GM21619 (cell line): ENCODE measurements at regions not wholly inside any gene's neighbourhood (a gene's known extent, or its start where the extent isn't known, plus 50 kb on each side); places are given as distances from the start of the nearest gene placed in this dataset.

ENCODE experiments used
- ATAC-seq: cut with Tn5 transposase; IDR thresholded peaks from one replicate; pipeline ENCODE4 v1.9.1; 2021; ENCODE audit not compliant: unreplicated experiment

DNA sequence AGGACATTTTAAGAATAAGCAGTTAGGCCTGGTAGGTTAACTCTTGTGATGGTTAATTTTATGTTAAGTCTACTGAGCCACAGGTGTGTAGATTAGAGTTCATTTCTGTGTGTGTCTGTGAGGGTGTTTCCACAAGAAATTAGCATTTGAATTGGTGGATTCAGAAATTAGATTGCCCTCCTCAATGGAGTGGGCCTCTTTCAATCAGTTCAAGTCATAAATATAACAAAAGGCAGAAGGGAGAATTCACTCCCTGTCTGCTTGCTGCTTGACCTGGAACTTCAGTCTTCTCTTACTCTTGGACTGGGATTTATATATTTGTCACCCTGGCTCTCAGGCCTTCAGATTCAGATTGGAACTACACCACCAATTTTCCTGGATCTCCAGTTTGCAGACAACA lies 55.3 kb upstream of the POM121L12 start:
- ATAC-seq = no peak

DNA sequence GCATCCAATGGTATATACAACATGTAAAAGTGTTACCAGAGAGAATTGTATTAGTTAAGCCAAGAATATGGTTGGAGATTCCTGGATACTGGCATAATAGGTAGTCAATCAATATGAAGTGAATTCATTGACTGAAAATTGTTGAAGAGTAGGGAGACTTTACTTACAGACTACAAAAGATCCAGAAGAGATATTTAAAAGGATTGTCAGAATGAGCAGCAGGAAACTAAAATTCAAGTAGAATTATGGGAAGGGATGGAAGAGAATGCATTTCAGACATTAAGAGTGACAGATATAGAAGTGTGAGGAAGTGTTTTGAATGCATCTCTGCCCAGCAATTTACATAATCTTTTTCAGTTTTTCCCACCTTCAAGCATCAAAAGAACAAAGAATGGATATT lies 62.3 kb upstream of the POM121L12 start:
- ATAC-seq = no peak

DNA sequence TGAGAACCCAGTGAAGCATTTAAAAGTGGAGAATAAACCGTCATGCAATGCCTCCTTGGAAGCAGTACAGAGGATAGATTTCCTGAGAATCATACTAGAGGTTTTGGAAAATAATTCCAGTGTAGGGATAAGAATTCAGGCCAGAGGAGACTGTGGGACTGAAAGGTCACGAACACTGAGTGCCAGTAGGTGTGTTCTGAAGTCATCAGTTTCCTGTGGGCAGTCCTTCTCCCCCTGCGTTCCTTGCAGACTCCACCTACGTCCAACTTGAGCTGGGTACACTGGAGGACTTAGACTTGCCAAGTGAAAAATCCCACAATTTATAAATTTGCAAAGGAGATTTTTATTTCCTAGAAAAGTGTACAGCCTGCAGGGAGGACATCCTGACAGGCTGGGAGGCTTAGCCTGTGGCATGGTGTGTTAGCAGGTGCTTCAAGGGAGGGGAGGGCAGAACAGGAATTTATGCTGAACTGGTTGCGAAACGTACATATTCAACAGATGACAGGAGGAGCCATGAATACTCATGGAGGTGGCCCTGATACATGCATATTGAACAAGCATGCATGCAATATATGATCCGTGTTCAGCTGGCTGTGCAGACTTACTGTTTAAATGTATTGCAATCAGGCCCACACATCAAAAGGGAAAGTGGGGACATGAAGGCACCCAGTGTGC lies 72.9 kb upstream of the POM121L12 start:
- ATAC-seq = no peak

DNA sequence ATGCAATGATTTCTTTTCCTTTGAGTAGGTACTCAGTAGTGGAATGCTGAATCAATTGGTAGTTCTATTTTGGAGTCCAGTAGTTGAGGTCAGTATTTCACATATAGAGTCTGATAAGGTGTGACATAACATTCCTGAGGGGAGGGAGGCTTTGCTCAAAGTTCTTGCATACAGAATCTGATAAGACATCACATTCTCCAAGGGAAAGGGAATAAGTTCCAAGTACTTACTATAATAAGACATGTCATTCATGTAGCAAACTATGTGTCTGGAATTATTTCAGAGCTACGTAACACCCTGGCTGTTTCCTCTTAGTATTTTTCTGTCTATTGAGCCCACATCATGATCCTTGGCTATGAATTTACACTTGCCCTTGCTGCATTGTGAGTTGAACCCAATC lies 74.3 kb upstream of the POM121L12 start:
- no peak for ATAC-seq

DNA sequence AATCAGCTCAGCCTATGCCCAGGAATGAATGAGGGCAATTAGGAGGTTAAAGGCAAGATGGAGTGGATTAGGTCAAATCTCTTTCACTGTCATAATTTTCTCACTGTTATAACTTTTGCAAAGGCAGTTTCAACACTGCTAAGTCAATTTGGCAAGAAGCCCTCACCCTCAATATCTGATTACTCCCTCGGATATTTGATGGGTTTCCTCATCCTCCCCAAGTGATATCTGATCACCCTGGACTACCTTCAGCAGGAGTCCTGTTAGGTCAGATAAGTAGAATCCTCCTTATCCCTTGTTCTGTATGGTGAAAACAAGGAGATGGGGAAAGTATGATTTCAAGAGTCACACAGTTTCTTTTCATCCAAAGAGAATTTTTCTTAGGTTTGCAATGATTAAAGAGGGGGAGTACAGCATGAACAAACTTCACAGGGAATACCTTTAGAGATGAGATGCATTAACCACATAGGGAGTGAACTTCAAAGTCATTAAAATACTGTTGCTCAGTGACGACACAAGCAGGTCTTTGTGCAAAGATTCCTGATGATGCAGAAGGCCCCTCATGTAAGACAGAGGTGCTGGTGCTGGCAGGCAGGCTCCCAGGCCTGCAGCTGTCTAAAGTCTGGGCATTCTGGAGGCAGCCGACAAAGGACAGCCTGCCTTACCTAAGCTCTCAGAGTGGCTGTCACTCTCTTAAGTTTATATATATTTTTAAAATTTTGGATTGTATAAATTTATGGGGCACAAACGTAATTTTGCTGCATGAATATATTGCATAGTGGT lies 75.4 kb upstream of the POM121L12 start:
- no peak for ATAC-seq

DNA sequence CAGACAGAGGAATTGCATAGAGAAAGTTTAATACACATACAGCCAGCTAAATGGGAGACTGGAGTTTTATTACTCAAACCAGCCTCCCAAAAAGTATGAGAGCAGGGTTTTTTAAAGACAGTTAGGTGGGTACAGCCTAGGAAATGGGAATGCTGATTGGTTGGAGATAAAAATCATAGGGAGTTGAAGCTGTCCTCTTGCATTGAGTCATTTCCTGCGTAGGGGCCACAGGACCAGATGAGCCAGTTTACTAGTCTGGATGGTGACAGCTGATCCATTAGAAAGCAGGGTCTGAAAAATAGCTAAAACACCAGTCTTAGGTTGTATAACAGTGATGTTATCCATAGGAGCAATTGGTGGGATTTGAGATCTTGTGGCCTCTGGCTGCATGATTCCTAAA lies 76.1 kb upstream of the POM121L12 start:
- ATAC-seq = no peak

DNA sequence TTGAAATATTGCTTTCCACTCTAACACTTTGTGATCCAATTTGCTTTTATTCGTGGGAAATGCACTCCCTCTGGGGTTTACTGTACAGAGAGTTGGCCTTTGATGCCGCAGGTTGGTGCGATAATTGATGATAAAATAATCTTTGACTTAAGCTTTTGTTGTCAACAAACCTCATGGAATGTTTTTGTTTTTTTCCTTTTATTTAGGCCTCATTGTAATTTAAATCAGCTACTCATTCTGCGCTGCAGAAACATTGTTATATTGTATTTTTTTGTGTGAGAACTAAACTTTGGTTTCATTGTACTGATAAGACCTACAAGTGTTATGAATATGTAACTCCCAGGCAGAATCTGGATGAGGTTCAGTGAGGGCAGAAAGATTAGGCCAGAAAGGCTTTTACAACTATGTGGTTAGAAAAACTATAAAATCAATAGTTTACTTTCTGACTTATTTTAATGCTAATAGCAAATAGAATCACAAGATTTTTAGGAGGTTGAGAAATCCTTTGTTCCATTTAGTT lies 76.8 kb upstream of the POM121L12 start:
- ATAC-seq = no peak

DNA sequence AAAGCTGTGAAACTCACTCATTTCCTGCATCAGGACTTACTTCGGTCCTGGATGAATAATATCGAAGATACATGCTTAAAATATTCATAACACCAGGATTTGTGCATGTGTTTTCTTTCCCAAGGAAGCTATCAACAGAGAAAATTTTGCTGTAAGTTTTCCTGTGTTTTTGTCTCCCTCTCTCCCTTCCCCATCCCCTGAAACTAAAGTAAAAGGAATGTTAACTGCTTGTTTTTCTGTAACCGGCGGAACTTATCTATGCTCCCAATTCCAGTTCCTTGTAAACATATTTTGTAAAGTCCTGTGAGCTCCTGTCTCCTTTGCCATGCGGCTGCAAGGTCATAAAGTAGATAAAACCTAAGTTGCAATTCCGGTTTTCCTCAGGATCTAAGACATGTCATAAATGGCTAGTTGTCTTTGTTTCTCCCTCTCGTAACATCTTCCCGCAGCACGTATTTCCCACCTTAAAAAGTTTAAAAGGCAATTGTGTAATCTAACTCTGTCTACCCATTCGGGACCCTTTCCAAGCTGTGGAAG lies 79.0 kb upstream of the POM121L12 start:
- no peak for ATAC-seq

DNA sequence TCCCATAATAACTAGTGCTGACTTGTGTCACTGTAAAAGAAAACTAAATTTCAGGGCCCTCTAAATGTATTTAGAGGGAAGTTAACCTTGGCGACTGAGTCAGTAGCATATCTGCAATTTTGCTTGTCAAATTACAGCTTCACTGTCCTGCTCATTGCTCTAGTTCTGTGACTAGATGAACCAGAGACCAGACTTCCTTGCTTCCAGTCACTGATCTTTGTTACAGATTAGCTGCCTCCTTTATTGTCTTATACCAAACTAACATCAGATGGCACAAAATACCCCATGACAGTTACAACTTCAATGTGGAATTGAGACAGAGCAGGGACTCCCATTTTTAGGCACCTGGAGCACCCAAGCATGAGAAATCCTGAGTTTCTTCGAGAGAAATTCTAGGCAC lies 79.9 kb upstream of the POM121L12 start:
- ATAC-seq = no peak

DNA sequence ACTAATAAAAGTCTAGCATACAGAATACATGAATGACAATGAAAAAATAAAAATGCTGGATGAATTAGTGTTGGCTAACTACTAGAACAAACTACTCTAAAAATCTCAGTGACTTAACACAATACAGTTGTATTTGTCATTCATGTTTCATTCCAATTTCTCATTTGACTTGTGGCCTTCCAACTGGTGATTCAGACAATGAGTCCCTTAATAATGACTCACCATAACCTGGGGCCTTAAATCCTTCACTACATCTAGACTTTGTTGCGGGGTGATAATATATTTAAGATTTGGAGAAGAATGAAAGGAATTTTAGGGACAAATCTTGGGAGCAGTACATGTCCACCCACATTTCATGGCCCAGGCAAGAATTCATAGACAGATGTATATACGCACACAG lies 90.5 kb upstream of the POM121L12 start:
- ATAC-seq = no peak

DNA sequence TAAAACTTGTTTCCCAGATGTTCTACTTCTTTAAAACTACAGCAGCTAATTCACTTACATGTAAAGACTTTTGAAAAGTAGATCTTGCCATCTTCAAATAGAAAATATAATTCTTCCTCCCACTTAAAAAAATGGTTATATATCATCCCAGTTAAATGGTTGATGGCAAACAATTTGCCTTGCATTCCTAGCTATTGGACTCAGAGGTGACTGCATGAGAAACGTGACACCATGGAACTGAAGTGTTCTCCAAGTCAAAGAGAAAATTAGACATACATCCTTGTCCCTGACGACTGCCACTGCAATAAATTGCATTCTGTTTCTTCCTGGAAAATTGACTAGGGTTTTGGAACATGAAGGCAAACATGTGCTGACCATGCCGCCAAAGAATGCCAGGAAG lies 95.0 kb upstream of the POM121L12 start:
- no peak for ATAC-seq

DNA sequence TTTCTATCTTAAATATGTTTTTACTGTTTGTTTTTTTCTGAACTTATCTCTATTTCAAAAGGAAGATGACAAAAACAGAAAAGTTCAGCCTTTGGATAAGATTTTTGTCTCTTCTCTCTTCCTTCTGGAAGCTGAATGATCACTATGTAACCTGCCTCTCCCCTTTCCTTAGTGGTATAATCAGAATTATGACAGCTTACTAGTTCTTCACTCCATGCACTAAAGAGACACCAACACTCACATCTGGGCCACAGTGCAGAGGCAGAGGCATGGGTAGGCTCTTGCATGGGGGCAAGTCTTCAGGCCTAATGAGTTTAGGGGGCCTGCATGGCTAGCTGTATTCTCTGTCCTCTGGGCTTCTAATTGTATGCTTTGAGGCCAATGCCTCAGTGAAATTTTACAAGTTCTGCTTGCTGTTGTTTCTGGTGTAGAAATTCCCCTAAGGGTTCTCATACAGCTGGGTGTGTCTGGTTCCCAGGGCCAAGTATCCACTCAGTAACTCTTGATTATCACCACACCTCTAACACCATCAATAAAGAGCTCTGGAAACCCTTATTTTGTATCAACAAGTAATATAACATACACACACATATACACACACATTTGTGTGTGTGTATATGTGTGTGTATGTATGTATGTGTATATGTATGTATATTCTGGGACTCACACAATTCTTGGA lies 96.8 kb upstream of the POM121L12 start:
- no peak for ATAC-seq

DNA sequence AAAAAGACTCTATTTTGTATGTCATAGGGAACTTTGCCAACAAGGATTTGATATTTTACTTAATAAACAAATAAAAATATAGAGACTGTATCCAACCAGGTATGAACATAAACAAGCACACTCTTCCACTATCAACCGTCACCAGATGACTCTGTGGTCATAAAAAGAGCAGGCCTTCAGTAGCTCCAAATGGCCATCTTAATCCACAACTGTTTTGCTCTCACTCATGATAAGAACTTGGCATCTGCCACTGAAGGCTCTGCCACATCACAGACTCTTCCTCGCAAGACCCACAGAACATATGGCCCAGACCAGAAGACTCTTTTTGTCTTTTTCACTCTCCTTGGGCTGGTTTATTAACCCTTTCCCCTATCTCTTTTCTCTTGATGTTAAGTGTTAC lies 98.7 kb upstream of the POM121L12 start:
- no peak for ATAC-seq

DNA sequence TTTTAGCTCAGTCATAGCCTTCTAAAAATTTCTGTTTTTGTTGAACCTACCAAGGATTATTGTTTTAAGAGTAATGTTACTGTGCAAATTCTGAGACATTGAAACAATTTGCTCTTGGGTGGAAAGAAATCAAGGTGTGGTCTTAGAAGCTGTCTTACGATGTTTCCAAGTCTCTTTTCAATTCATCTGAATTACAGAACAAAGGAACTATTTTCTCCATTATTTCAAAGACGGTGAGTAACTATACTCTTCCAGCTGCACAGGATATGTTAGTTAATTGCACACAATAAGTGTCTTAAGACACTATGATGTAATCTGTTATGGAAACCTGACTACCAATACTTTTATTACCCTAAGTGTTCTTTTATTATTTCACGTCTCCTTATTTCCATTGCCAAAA lies 106.8 kb upstream of the POM121L12 start:
- no peak for ATAC-seq

DNA sequence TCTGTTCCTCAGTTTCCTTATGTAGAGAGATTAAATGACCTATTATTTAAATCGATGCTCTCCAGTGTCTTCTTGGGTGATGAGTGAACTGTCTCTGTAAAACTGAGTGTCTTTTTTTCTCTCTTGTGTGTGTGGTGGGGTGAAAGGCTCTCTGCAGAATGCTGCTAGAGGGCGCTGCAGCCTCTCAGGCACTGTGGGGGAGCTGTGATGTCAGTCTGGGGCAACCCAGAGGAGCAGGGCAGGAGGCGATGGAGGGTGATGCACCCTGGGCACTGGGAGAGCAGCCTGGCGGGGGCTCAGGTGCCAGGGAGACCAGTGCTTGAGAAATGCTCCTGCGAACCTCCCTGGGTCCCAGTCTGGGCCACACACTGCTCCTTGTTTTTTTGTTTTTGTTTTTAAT lies 110.1 kb upstream of the POM121L12 start:
- no peak for ATAC-seq

DNA sequence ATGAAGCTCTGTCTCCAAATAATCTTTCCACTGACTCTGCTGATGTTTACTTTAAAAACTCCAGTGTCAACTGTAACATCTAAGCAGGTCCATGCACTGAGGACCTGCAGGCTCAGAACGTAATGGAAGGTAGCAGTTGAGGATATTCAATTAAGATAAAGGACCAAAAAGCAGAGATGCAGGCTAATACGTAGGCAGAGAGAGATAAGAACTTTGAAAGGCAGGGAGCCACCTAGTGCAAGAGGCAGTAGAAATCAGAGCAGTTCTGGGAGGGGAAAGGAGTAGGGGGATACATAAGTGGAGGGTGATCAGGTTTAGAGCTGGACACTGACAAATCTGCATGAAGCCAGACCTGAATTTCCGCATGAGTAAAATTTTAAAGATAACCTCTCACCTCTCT lies 114.5 kb upstream of the POM121L12 start:
- ATAC-seq = no peak

DNA sequence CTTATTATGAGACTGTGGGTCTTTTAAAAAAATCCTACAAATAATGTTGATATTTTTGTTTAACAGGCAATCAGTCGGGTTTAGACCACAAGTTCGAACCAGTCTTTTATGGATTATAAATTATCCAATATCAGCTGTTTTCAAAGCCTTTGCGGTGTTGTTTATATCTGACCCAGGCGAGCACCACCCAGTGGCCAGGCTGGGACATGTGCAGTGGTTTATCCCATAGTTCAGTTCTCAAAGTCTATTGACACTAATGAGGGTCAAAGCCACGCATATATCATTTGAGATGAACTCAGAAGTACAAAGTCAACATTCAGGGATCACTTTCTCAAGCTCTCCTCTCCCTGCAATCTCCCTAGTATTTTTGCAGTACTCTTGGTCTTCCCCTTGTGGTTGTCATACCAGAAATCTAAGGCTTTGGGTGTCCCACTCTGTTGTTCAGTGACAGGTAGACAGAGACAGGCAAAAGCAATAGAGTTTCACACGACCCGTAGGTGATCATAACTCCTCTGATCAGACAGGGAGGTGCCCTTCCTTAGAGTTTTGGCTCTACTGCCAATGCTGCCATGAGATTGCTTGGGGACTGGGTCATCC lies 117.4 kb upstream of the POM121L12 start:
- ATAC-seq = no peak

DNA sequence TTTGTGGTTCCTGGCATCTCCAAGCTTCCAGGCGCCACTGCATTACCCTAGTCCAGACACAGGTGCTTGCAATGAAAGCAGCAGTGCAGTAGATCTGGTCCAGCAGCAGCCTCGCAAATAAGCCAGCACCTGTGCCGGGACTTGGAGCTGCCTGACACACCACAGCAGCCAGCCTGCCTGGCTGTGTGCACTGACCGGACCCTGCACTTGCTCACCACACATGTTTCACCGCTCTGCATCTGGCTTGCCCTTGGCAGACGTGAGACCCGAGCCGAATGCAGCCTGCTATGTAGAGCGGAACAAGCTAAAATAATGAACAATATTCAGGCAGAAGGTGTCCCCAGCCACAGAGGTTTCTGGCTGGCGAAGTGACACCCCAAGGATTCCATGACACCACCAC lies 123.6 kb upstream of the POM121L12 start:
- no peak for ATAC-seq

DNA sequence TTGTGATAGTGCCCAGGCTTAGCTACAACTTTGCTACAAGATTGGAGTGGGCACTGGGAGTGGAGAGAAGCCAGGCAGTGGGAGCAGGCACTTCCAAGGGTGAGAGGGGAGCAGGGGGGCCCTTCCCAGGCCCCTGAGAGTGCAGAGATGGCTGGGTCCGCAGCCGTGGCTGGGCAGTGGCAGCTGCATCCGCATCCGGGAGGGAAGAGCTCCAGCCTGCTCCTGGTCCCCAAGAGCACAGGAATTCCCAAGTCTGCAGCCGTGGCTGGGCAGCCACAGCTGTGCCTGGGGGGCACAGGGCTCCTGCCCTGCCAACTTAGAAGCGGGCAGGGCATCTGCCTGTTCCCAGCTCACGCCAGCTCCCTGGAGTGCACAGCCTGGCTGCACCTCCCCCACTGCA lies 124.1 kb upstream of the POM121L12 start:
- ATAC-seq = no peak

DNA sequence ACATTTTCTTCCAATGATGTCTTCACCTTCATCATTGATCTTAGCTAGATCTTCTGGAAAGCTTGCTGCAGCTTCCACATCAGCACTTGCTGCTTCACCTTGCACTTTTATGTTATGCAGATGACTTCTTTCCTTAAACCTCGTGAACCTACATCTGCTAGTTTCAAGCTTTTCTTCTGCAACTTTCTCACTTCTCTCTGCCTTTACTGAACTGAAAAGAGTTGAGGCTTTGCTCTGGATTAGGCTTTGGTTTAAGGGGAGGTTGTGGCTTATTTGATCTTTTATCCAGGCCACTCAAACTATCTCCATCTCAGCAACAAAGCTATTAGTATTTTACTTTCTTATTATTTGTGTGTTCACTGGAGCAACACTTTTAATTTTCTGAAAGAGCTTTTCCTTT lies 125.5 kb upstream of the POM121L12 start:
- ATAC-seq = no peak

DNA sequence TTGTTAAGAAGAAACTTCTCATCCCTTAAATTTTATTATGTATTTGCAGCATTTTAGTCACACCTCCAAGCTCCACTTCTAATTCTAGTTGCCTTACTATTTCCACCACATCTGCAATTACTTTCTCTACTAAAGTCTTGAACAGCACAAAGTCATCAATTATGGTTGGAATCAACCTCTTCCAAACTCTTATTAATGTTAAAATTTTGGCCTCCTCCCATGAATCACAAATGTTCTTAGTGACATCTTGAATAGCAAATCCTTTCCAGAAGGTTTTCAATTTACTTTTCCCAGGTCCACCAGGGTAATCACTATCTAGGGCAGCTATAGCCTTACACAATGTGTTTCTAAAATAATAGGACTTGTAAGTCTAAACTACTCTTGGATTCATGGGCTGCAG lies 126.3 kb upstream of the POM121L12 start:
- no peak for ATAC-seq
